Transverse colon (tissue), 4 donors: ENCODE measurements at regions not wholly inside any gene's neighbourhood (a gene's known extent, or its start where the extent isn't known, plus 50 kb on each side); places are given as distances from the start of the nearest gene placed in this dataset.

ENCODE experiments used
- DNase-seq: peaks from one replicate; pipeline ENCODE4 v3.0.0-alpha.2; 2019
- H3K27ac ChIP-seq, 4 donors: fragments of 200-600 bp; sonication (generic); 2 replicates each; pipeline ENCODE4 v1.5.1; 2016 to 2018; ENCODE audit warnings: inconsistent platforms in 4 of 4
- H3K27me3 ChIP-seq: fragments of 200-600 bp; sonication (generic); 2 replicates; pipeline ENCODE4 v1.5.1; 2017; ENCODE audit warnings: inconsistent platforms
- H3K36me3 ChIP-seq, 4 donors: fragments of 200-600 bp; sonication (generic); 2 replicates each; pipeline ENCODE4 v1.5.1; 2017 to 2019; ENCODE audit warnings: inconsistent platforms in 4 of 4
- H3K4me1 ChIP-seq, 4 donors: fragments of 200-600 bp; sonication (generic); 2 replicates each; pipeline ENCODE4 v1.5.1; 2017 to 2020; ENCODE audit warnings: inconsistent platforms in 4 of 4
- H3K4me3 ChIP-seq, 4 donors: fragments of 200-600 bp; sonication (generic); 1 replicate in 1 of 4; 2 replicates in 3 of 4; pipeline versions ENCODE4 v1.5.1 to v1.6.1; 2017 to 2019; ENCODE audit warnings: inconsistent platforms in 4 of 4
- H3K9me3 ChIP-seq, 2 donors: fragments of 200-600 bp; sonication (generic); 2 replicates each; pipeline ENCODE4 v1.5.1; 2017 to 2019; ENCODE audit warnings: inconsistent platforms in 2 of 2
- EP300 ChIP-seq: sonication (generic); formaldehyde crosslinking; IDR thresholded peaks from one replicate; pipeline ENCODE4 v1.6.1; 2017; ENCODE audit warnings: antibody characterized with exemption, low read depth
- POLR2A ChIP-seq: fragments of 450-650 bp; IDR thresholded peaks from one replicate; pipeline ENCODE4 v1.6.1; 2016; ENCODE audit warnings: antibody characterized with exemption, mild to moderate bottlenecking, moderate library complexity
- POLR2AphosphoS5 ChIP-seq, 3 donors: sonication (generic); formaldehyde crosslinking; IDR thresholded peaks; one replicate each; pipeline ENCODE4 v1.6.1; 2016; ENCODE audit warnings: antibody characterized with exemption in 3 of 3
- whole genome bisulfite sequencing, 2 donors: methylation state at CpG; one replicate each; pipeline ENCODE4 v1.1.5; 2018; ENCODE audit warnings: low coverage in 1 of 2; 5-methylcytosine and 5-hydroxymethylcytosine counted together
- in situ Hi-C, 4 donors: fragments of 200-750 bp; cut with MboI; loops; one replicate each; pipeline versions ENCODE4 v1.15.0 to v1.15.1; 2017; ENCODE audit warnings: low sequenced_read_pairs in 3 of 4, low pct_ligation_motif_present in 1 of 4, low pct_unique_long_range_greater_than_20kb in 1 of 4
- intact Hi-C: fragments of 100-400 bp; cut with DNase I; formaldehyde crosslinking; loops from one replicate; pipeline ENCODE4 v1.15.1; 2023; ENCODE audit warnings: low total_unique reads
- TF ChIP-seq, protein P1 (sequence below), 5 experiments: fragments of 200-600 bp in 3 of 5; fragments of 450-650 bp in 2 of 5; sonication (generic) in 3 of 5; IDR thresholded peaks; 1 replicate in 2 of 5; 2 replicates in 3 of 5; pipeline ENCODE4 v1.5.1; 2016 to 2017; ENCODE audit warnings: antibody characterized with exemption in 5 of 5, inconsistent platforms in 3 of 5, mild to moderate bottlenecking in 2 of 5, moderate library complexity in 1 of 5

DNA sequence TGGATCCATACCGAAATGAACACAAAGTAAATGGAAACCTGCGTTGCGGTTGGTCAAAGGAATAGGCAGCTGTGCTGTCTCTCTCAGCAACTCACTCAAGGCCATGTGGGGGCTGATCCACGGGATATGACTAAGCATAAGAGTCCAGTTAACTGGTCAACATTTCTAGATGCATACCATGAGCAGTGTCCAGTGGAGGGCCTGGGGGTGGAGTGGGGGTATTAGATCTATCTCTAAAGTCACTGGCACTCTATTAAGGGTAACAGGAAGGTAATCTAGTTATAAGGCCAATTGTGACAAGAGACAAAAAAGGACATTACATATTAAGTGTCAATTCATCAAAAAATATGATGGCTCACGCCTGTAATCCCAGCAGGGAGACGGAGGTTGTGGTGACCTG is 136.8 kb downstream of the TTC32 start:
- in situ Hi-C loops, result no loop called here
- intact Hi-C loops, result no loop called here
- WGBS, 2 donors, result 88 to 93% methylated on average over 5 to 6 of the region's 6 CpGs
- H3K27ac ChIP-seq, result no peak overlapping the region
- H3K9me3 ChIP-seq, result no peaks in the 10 kb centered on the region
- TF ChIP-seq EP300 (no peak), POLR2A (no peak), POLR2AphosphoS5 (IDR thresholded peaks at IDR 0.05) (no peak)
- TF ChIP-seq, protein P1, sequence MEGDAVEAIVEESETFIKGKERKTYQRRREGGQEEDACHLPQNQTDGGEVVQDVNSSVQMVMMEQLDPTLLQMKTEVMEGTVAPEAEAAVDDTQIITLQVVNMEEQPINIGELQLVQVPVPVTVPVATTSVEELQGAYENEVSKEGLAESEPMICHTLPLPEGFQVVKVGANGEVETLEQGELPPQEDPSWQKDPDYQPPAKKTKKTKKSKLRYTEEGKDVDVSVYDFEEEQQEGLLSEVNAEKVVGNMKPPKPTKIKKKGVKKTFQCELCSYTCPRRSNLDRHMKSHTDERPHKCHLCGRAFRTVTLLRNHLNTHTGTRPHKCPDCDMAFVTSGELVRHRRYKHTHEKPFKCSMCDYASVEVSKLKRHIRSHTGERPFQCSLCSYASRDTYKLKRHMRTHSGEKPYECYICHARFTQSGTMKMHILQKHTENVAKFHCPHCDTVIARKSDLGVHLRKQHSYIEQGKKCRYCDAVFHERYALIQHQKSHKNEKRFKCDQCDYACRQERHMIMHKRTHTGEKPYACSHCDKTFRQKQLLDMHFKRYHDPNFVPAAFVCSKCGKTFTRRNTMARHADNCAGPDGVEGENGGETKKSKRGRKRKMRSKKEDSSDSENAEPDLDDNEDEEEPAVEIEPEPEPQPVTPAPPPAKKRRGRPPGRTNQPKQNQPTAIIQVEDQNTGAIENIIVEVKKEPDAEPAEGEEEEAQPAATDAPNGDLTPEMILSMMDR (IDR thresholded peaks at IDR 0.05), result no peak
- no peak overlapping the region for H3K4me3 ChIP-seq
- no peaks in the 10 kb centered on the region for H3K27me3 ChIP-seq
- no peaks in the 10 kb centered on the region for H3K4me1 ChIP-seq
- no peak for DNase-seq
- no peaks in the 10 kb centered on the region for H3K36me3 ChIP-seq

DNA sequence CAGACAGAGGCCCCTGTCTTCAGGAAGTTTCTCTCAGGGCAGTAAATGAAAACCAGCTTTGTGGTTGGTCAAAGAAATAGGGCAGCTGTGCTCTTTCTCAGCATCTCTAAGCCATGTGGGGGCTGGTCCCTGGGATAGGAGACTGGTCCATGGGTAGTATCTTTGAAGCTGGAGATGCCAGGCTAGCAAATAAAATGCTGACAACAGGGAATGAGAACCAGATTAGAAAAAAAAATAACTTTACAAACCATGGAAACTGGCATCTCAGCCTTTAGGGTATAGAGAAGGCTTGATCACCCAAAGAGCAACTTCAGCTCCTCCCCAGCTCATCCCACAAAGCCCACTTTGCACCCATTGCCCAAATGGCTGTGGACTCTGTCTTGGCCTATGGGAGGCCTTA is 138.1 kb downstream of the TTC32 start:
- TF ChIP-seq, protein P1 (IDR thresholded peaks at IDR 0.05), result no peak
- no peak for TF ChIP-seq POLR2A
- no peak for TF ChIP-seq EP300
- TF ChIP-seq POLR2AphosphoS5 (IDR thresholded peaks at IDR 0.05), result no peak
- H3K4me1 ChIP-seq, result no peaks in the 10 kb centered on the region
- no peak for DNase-seq
- no peaks in the 10 kb centered on the region for H3K27me3 ChIP-seq
- H3K36me3 ChIP-seq, result no peaks in the 10 kb centered on the region
- H3K9me3 ChIP-seq, result no peaks in the 10 kb centered on the region
- H3K4me3 ChIP-seq, result no peak overlapping the region
- in situ Hi-C loops, result no loop called here
- intact Hi-C loops, result no loop called here
- no peak overlapping the region for H3K27ac ChIP-seq

DNA sequence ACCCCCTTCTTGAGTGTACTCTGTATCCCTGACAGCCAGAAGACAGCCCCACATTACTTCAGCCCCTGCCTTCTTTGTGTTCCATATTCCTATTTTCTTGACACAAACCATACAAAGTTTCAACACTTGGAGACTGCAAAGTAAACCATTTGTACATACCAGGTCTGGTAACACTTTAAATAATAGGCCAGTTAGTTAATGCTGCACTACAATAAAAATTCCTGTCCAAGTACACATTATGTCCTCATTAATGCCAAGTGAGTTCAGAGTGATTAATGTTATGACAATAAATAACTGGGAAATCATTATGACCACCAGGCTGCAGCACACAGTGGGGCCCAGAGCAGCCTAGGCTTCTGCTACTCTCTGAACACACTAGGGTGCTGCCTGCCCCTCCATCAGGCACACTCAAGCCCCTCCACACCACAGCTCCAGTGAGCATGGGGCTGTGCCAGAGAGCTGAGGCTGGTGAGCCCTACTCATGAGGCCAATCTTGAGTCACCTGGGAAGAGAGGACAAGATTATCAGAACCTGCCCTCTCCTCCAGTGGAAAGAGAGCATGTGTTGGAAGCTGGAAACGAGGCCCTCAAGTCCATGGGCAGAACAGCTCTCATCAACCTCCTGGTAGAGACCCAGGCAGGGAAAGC is 138.7 kb downstream of the TTC32 start:
- TF ChIP-seq, protein P1 (IDR thresholded peaks at IDR 0.05), result no peak
- peak; percentile 36 to 76 (median 51) for TF ChIP-seq POLR2AphosphoS5 (IDR thresholded peaks at IDR 0.05)
- TF ChIP-seq EP300, result no peak
- Histone ChIP-seq H3K27me3 (no peaks in the 10 kb centered on the region), H3K9me3 (no peaks in the 10 kb centered on the region), H3K27ac (no peak overlapping the region), H3K4me1 (no peaks in the 10 kb centered on the region), H3K4me3 (no peak overlapping the region), H3K36me3 (no peaks in the 10 kb centered on the region)
- in situ Hi-C loops (no loop called here), intact Hi-C loops (no loop called here)
- 50% methylated on average over 1 of the region's 1 CpG; no CpG with 5 or more reads in 1 of the 2 donors for WGBS, 2 donors
- DNase-seq, result no peak

DNA sequence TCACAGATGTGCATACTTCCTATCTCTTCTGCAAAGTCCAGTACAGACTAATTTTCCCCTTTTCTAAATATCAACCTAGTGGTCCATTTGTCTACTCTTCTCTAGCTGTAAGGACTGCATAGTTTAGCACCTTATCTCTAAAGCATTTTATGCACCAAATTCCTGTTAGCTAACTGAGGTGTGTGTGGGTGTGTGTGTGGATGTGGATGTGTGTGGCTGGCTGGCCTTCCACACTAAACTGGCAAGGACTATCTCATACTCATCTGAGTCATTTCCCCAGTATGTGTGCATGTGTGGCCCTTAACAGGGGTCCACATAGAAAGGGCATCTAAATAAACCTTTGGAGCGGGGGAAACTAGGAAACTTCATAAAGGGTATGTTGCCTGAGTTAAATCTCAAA is 139.6 kb downstream of the TTC32 start:
- Histone ChIP-seq H3K27ac (no peak overlapping the region), H3K36me3 (no peaks in the 10 kb centered on the region), H3K4me1 (no peaks in the 10 kb centered on the region), H3K27me3 (no peaks in the 10 kb centered on the region), H3K9me3 (no peaks in the 10 kb centered on the region), H3K4me3 (no peak overlapping the region)
- intact Hi-C loops (no loop called here), in situ Hi-C loops (no loop called here)
- TF ChIP-seq POLR2A, result no peak
- TF ChIP-seq EP300, result no peak
- TF ChIP-seq, protein P1 (IDR thresholded peaks at IDR 0.05), result no peak
- TF ChIP-seq POLR2AphosphoS5 (IDR thresholded peaks at IDR 0.05), result no peak
- no peak for DNase-seq
- 80 to 100% methylated on average over 1 of the region's 1 CpG for WGBS, 2 donors
